Embryonic facial prominence (tissue), 1 donor: ENCODE measurements at regions not wholly inside any gene's neighbourhood (a gene's known extent, or its start where the extent isn't known, plus 50 kb on each side); places are given as distances from the start of the nearest gene placed in this dataset.
"Not testable (repeated sequence)": the region's sequence is repeated elsewhere in the genome, so short reads cannot be mapped to it uniquely, and the experiment has no call there.

ENCODE experiments used
- DNase-seq: peaks from one replicate; pipeline ENCODE4 v3.0.0-alpha.2; 2016; ENCODE audit errors: extremely low spot score

DNA sequence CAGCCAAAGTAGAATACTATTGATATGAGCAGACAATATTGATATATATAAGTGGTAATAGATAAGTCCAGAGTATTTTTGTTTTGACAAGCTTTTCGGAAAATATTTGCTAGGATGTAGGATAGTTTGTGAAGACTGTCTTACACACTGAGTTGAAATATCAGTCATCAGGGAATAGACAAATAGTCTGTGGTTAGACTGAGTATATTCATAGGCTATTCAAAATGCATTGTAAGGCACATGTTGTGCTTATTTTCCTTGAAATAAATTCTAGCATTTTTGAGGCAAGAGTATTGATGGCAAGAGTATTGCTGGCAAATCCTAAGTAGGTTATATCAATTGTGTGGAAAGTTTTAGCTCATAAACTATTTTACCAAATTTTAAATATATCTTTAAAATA lies 201.1 kb downstream of the LRIG3 start:
- no peak for DNase-seq

DNA sequence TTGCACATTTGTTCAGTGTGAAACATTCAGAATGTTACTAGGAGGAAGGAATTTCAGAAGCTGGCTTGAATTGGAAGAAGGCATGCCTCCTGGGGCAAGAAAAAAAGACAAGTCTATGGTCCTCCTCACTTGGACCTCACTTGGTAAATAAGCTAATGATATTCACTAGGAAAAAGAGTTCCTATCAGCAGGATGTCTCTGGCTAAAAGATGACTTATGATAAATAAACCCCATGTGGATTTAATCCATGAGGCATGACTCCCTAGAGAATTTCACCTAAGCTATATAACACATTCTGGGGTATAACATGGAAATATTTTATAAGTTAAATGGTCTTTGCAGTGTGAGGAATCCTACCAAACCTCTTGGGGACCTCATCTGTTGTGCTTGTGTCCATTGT lies 199.9 kb downstream of the LRIG3 start:
- DNase-seq, result no peak

DNA sequence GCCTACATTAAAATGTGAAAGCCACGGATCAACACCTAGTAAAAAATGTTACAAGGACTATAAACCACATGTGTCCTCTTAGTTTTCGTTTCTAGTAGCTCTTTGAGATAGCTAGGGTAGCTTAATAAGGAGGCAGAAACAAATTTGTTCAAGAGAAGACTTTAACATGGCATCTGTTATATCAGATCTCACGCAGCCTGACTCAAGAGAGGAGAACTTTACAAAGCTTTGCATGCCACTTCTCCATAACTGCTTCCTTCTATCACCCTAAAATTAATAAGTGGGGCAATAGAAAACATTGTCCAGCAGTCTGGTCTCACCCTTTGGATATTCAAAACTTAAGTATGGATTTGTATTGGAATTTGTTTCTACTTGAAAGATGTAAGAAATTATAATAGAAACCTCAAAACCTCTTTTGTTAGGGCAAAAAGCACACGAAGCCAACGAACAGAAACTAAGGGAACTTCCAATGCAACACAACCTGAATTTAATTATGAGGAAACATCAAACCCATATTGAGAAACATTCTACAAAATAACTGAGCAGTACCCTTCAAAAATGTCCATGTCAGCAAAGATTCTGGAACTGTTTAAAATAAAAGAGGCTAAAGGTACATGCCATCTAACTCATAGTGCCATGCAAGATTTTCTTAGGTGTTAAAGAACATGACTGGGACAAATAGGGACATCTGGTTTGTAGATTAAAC lies 194.8 kb downstream of the LRIG3 start:
- DNase-seq, result no peak

DNA sequence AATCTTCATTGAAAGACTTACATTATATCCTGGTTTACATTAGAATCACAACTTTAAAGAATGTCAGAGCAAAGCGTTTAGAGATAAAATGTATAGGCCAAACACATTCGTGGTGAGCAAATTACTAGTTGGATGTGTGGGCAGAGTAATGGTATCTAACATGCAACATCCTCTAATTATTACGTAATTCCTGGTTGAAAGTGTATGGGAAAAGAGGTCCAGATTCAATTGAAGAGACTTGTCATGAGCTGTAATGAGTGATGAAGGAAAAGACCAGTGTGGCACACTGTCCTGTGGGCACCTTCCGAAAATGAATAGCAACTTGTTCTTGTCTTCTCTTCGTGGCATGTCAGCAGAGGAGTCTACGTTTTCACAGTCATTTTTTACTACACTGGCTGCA lies 192.8 kb downstream of the LRIG3 start:
- no peak for DNase-seq

DNA sequence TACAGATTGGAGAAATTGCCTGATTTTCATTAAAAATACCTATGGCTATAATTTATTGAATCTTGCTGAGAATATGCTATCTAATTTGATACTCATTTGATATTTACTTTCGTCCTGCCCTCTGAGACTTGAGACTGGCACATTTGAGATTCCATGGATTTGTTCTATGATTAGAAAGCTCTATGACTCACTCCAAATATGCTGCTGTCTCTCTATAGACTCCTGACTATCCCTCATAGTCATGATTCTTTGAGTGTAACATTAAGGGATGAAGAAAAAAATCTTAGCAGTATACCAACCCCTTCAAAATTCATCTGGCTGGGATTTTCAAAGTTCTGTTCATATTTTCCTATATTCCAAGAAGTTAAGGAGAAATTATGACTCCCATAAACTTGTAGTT lies 191.9 kb downstream of the LRIG3 start:
- DNase-seq, result no peak

- DNase-seq, result no peak
Observed at GRCh38 chr12:58731096-58731495, 189.2 kb downstream of the LRIG3 start.

- no peak for DNase-seq
Observed at GRCh38 chr12:58732894-58733293, 187.4 kb downstream of the LRIG3 start.

DNA sequence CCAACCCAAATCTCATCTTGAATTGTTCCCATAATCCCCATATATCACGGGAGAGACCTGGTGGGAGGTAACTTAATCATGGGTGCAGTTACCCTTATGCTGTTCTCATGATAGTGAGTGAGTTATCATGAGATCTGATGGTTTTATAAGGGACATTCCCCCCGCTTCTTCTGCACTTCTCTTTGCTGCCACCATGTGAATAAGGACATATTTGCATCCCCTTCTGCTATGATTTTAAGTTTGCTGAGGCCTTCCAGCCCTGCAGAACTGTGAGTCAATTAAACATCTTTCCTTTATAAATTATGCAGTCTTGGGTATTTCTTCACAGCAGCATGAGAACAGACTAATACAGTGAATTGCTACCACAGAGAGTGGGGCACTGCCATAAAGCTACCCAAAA lies 179.1 kb downstream of the LRIG3 start:
- DNase-seq, result no peak

DNA sequence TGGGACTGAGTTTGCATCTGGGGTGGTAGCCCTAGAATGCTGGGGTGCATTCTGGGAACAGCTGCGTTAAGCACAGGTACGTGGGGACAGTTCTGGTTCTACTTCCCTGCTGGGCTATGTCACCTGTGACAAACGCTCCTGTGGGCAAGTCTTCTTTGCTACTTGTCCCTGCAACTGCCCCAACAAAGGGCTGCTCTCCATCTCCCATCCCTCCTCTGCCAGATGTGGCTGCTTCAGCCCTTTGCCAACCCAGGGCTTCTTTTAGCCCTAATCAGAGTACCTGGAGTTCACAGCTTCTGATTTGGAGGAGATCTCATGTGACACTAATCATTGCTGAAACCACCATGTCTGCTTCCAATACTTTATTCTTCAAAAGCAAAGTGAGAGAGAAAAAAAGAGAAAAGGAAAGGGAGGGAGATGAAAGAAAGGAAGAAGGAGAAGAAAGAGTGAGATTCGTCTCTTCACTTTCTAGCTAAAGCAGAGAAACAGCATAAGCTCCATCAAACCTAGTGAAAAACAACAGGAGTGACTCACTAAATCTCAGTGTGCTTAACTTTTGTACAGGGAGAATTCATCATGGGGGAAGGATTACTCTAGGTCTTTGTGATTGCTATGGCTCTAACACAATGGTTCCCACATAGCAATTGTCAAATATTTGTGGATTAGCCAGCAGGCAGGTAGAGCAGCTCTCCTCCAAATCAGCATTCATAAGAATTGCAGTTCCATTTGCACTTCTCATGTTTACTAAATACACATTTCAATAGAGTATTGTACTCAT lies 174.8 kb downstream of the LRIG3 start:
- DNase-seq, result no peak

DNA sequence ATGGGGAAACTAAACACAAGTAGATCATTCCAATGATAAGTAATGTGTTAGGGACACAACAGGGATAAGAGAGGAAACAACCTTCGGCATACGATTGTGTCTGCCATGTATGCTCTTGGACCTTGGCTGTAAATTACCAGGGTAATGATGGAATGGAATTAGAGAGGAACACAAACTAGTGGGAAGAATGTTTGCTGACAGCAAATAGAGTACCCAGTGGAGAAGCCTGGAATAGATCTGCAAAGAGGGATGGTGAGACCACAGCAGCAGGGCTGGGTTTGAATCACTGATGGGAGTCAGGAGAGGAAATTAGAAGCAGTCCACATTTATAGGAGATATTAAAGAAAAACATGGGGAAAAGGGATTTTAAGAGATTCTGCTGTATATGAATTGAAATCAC lies 172.8 kb downstream of the LRIG3 start:
- no peak for DNase-seq

DNA sequence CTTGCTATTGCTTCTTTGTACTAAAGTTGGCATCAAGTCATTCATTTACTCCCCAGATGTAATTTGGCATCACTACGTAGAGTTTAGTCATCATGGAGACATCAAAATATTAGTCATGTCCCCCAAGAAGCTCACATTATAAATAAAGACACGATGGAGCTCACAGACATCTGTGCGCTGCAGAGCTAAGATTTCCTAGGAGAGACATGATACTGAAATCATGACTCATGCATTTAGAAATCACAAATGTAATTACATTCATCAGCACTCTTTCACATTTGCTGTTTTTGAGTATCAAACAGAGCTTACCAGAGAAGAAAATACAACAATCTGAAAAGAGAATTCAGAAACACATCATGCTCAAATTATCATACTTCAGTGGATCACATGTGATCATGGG lies 169.8 kb downstream of the LRIG3 start:
- DNase-seq, result no peak

DNA sequence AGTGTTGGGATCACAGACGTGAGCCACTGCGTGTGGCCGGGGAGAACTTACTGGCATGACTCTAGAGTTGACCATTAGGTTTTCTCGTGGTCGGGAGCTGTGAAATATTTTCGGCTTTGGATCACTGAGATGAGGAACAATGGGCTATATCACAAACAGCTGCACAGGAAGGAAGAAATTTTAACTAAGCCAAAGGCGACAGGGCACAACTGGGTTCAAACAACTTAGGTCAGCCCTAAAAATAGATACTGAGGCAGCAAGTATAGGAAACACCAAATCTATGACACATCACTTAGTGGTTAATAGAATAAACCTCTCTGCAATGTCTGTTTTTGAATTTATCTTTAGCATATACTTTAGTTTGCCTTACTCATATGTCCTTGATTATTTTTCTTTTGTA lies 162.9 kb downstream of the LRIG3 start:
- no peak for DNase-seq

- DNase-seq, result not testable (repeated sequence)
Observed at GRCh38 chr12:58759745-58760144, 160.6 kb downstream of the LRIG3 start.

- no peak for DNase-seq
Observed at GRCh38 chr12:58761308-58761707, 159.0 kb downstream of the LRIG3 start.

GRCh38 chr12:58764100-58764953 lies 156.0 kb downstream of the LRIG3 start:
- no peak for DNase-seq

- DNase-seq, result no peak
Observed at GRCh38 chr12:58765076-58765475, 155.2 kb downstream of the LRIG3 start.

DNA sequence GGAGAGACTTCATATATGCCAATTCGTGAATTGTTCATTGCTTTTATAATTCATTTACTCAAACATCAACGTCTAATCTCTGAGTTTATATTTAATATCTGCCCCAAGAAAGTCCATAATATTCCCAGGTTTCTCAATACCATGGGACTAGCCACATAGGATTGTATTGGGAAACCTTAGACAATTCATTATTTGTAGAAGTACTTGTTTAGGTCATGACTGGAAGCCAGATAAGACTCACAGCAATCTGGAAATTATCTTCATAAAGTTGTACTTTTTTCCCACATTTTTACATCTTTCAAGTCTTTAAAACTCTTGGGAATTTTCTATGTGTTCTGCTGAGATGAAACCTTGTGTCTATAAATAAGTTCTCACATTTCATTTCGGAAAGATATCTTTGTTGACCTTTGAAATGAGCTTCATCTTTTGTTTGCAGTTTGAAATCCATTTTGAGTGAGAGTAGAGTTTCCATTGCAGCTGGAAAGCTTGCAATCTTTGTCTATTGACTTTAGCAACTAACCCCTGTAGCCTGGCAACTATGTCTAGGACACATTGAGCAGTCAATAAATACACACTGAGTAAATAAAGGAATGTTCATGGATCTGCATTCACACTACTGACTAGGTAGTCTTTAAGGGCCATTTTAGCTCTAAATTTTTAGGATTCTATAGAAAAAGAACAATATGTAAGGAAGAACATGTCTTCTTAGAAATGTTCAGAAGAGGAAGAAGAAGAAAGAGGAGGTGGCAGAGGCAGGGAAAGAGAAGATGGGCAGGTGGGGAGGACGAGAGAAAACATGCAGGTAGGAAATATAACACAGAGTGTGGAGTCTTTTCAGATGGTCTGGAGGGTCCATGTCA lies 154.4 kb downstream of the LRIG3 start:
- DNase-seq, result no peak

DNA sequence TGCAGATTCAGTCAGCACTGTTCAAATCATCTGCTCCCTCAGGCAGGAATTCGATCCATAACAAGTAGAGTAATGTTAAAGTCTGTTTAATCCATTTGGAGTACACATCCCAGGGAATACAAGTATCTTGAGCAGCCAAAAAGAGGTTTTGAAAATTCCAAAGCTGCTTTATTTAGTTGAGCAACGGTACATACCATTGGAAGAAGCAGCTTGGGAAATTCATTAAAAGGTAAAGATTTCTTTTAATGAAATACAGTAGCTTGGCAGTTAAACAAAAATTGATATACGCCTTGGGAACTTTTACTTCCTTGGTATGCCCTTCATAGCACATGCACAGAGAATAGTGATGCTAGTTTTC lies 153.8 kb downstream of the LRIG3 start:
- DNase-seq, result no peak

- no peak for DNase-seq
Observed at GRCh38 chr12:58767496-58767895, 152.8 kb downstream of the LRIG3 start.

GRCh38 chr12:58773986-58774385 lies 146.3 kb downstream of the LRIG3 start:
- DNase-seq, result no peak

GRCh38 chr12:58774731-58775130 lies 145.6 kb downstream of the LRIG3 start:
- no peak for DNase-seq

GRCh38 chr12:58775396-58775795 lies 144.9 kb downstream of the LRIG3 start:
- DNase-seq, result no peak
